Epidermal melanocyte (primary cell): ENCODE measurements at regions not wholly inside any gene's neighbourhood (a gene's known extent, or its start where the extent isn't known, plus 50 kb on each side); places are given as distances from the start of the nearest gene placed in this dataset.
"Not testable (repeated sequence)": the region's sequence is repeated elsewhere in the genome, so short reads cannot be mapped to it uniquely, and the experiment has no call there.

Experiments used
- DNase-seq: peaks from one replicate; pipeline ENCODE4 v3.0.0; 2011; ENCODE audit warnings: low spot score; ENCODE audit not compliant: insufficient read length

- DNase-seq = no peak
Observed at GRCh38 chr4:25474690-25475089, 97.6 kb downstream of the ANAPC4 start.

DNA sequence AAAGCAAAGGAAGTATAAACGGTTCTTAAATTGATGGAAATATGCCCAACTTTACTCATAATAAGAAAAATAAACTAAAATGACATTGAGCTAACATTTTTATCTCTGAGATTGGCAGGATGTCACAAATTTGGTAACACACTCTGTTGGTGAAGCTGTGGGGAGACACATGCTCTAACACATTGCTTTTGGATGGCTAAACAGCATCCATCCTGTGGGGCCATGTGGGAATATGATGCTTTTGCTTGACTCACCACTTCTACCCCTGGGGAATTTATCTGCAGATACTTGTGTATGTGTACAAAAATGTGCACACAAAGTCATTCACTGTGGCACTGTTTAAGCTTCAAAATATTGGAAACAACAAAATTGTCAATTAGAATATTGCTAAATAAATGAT is 100.2 kb downstream of the ANAPC4 start:
- DNase-seq = no peak

GRCh38 chr4:25481648-25482047 is 104.6 kb downstream of the ANAPC4 start:
- DNase-seq = no peak

DNA sequence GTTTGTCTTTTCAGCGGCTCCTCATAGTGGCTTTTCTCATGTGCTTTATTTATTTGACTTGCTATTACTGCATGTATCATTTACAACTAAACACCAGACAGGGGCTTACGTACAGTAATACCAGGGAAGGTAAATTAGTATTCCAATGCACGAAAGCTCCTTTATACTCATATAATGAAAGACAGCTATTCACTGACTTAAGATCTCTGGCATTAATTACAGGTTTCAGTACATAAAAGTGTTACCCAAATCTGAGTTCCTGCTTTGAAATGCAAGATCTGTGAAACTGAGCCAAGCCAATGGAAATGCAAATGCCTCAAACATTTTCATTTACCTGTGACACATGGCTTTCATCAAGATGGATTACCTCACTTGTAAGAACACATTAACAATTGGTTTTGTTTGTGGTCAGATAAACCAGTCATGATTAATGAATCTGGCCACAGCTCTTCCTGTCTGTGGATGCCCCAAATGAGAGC is 107.2 kb downstream of the ANAPC4 start:
- no peak for DNase-seq

DNA sequence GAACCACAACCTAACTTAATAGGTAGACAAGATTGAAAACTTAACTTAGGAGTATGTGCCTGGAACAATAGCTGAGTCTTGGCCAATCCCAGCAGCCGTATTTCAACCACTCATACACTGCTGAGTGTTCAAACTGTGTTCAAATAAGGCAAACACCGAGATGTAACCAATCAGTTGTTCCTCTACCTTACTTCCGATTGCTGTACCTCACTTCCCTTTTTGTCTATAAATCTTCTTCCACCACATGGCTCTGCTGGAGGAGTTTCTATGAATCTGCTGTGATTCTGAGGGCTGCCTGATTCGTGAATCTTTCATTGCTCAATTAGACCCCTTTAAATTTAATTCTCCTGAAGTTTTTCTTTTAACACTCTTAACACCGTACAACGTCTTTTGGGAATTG is 108.0 kb downstream of the ANAPC4 start:
- DNase-seq = no peak

DNA sequence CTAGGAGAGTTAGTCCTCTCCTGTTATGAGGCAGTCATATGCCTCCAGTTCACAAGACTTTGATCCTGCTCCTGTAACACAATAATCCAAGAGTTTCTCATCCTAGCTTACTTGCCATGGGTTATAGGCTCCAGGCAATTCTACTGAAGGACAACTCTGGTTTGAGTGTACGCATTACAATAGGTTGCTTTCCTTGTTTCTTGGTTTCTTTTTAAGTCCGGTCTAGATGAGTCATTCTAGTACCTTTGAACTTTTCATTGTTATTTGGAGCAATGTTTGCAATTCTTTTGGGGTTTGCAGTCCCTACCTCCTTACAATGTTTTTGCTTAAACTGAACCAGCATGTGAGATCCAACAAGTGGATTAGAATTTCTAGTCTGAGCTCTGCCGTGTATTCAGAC is 109.1 kb downstream of the ANAPC4 start:
- no peak for DNase-seq

GRCh38 chr4:25487155-25487554 is 110.1 kb downstream of the ANAPC4 start:
- DNase-seq = no peak

DNA sequence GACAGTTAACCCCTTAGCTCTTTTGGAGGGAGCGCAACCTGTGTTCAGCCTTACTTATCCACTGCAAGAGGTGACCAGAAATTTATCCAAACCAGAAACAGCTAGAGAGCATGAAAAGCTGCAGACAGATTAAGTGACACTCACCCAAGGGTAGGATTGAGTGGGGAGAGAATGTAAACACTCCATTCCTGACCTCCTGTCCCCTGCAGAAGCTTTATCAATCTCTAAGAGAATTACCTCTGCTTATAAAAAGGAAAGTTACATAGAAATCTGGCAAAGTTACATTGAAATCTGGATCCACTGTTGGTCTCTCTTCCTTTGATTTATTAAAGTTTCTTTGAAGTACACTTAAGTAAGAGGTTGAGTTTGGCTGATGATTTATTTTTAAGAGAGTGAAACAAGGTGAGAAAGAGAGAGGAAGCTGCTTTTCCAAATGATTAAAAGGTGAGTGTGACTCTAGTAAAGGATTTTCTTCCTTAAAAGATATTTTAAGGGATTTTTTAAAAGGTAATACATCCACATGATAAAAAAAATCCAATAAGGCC is 112.3 kb downstream of the ANAPC4 start:
- DNase-seq = no peak

DNA sequence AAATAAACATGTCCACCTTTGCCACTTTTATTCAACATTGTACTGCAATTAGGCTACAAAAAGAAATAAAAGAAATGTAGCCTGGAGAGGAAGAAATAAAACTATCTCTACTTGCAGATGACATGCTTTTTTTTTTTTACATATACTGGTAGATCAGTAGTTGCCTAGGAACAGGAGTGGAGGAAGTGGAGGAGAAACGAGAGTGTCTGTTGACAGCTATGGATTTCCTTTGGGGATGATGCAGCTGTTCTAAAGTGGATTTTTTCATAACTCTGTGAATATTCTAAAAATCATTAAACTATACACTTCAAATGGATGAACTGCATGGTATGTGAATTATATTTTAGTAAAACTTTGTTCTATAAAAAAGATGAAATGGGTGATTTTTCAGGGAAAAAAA is 116.4 kb downstream of the ANAPC4 start:
- no peak for DNase-seq

- DNase-seq = no peak
Observed at GRCh38 chr4:25494166-25494565, 117.1 kb downstream of the ANAPC4 start.

GRCh38 chr4:25500626-25501316 is 123.7 kb downstream of the ANAPC4 start:
- no peak for DNase-seq

DNA sequence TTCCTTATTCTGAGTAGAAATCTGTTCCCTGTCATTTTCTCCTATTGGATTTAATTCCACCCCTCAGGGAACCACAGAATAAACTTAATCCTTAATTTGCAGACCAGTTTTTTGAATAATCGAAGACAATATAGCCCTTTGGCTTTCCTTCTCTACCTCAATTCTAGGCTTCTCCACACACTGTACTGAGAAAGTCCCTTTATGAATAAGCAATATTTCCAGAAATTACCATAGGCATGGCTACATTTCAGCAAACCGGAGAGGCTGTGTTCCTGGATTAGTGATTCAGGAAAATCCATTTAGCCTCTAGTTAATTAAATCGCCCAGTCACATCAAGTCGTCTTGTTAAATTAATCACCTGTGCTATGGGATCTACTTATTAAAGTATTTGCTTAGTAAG is 125.1 kb downstream of the ANAPC4 start:
- DNase-seq = no peak

- DNase-seq = no peak
Observed at GRCh38 chr4:25503779-25504178, 126.7 kb downstream of the ANAPC4 start.

- DNase-seq = no peak
Observed at GRCh38 chr4:25504932-25505636, 128.0 kb downstream of the ANAPC4 start.

DNA sequence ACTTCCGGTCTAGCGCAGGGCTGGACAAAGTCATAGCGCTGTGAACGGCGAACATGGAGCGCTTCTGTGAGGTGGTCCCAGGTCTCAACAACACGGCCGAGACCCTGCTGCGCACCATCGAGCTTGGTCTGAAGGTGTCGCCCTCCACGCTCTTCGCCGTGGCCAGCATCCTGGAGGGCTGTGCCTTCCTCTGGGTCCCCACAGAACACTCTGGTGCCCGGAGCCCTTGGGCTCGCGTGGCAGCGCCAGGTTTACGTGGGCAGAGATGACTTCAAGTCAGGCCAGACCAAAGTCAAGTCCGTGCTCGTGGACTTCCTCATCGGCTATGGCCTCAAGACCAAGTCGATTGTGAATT is 128.6 kb downstream of the ANAPC4 start:
- no peak for DNase-seq

- DNase-seq = no peak
Observed at GRCh38 chr4:25506032-25506571, 129.0 kb downstream of the ANAPC4 start.

DNA sequence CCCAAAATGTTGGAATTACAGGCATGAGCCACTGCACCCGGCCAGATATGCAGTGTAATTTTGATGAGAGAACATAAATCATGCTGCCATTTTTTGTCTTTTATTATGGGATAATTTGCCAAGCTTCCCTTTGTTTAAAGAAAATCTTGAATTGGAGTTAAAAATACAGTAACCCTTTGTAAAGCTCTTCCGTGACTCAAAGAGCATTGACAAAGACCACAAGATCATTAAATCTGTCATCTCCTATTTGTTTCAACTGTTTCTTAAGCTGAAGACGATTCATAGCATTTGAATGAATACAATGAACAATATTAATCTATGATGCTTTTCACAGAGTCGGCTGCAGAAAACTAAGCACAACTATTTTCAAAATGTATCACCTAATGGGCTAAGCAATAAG is 132.6 kb downstream of the ANAPC4 start:
- peak; percentile 40 for DNase-seq

DNA sequence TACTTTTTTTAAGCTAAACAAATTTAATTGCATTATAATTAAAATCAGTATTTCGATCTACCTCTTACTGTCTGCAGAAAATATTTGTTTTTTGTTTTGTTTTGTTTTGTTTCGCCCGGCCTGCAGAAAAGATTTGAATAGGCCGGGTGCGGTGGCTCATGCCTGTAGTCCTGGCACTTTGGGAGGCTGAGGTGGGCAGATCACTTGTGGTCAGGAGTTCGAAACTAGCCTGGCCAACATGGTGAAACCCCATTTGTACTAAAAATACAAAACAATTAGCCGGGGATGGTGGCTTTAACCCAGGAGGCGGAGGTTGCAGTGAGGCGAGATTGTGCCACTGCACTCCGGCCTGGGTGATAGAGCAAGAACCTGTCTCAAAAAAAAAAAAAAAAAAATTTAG is 134.8 kb downstream of the ANAPC4 start:
- DNase-seq = not testable (repeated sequence)

GRCh38 chr4:25513814-25514213 is 136.8 kb downstream of the ANAPC4 start:
- DNase-seq = no peak

GRCh38 chr4:25523405-25523804 is 132.2 kb upstream of the SLC34A2 start:
- DNase-seq = no peak

GRCh38 chr4:25524663-25525062 is 131.0 kb upstream of the SLC34A2 start:
- no peak for DNase-seq

DNA sequence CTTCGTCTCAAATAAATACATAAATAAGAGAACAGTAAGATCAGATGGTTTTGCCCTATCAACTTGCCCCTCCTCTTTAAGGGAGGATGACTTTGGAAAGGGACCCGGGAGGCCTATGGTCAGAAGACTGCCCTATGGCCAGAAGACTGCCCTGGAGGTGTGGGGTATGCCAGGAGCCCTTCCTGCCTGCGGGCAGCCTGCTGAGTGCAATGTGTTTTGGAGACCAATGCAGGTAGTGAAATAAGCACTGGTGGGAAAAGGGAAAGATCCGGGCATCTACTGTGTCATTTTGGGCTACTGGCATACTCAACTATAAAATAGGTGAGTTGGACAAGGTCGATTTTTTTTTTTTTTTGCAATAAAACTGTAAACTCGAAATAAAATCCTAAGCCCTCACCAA is 129.8 kb upstream of the SLC34A2 start:
- no peak for DNase-seq

DNA sequence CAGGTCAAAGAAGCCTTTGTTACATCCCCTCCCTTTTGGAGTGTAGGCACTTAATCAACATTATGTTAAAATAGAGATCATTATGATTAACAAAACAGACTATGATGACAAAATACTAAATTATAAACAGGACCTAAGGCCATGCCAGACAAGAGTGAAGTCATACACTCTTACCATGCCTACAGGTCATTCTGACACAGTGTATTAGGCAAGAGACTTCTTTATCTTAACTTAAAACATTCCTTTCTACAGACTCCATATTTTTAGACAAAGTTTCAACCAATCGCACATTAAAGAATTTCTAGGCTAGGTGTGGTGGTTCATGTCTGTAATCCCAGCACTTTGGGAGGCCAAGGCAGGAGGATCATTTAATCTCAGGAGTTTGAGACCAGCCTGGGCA is 128.6 kb upstream of the SLC34A2 start:
- no peak for DNase-seq
